Body of pancreas (tissue), 4 donors: ENCODE measurements at regions not wholly inside any gene's neighbourhood (a gene's known extent, or its start where the extent isn't known, plus 50 kb on each side); places are given as distances from the start of the nearest gene placed in this dataset.
"Not testable (repeated sequence)": the region's sequence is repeated elsewhere in the genome, so short reads cannot be mapped to it uniquely, and the experiment has no call there.

Experiments used
- CTCF ChIP-seq, 7 experiments: fragments of 450-650 bp in 4 of 7; fragments of 200-600 bp in 3 of 7; sonication (generic) in 3 of 7; IDR thresholded peaks; one replicate each; pipeline ENCODE4 v1.5.1; 2016 to 2019; ENCODE audit warnings: antibody characterized with exemption in 7 of 7
- POLR2A ChIP-seq, 3 donors: fragments of 450-650 bp; IDR thresholded peaks; one replicate each; pipeline ENCODE4 v1.6.1; 2016; ENCODE audit warnings: antibody characterized with exemption in 3 of 3, mild to moderate bottlenecking in 2 of 3

- peak; percentile 31 to 66 (median 47) for TF ChIP-seq CTCF (IDR thresholded peaks at IDR 0.05)
- not testable (repeated sequence) for TF ChIP-seq POLR2A (IDR thresholded peaks at IDR 0.05)
These were observed 125.9 kb upstream of the RRN3 start for GRCh38 chr16:15219679-15220615.
